ENCODE measurements at regions not wholly inside any gene's neighbourhood (a gene's known extent, or its start where the extent isn't known, plus 50 kb on each side); places are given as distances from the start of the nearest gene placed in this dataset.
"Not testable (repeated sequence)": the region's sequence is repeated elsewhere in the genome, so short reads cannot be mapped to it uniquely, and the experiment has no call there.

- no peaks in the 10 kb centered on the region for H3K27me3 ChIP-seq
- H3K4me3 ChIP-seq = no peak overlapping the region
- H3K4me1 ChIP-seq = no peaks in the 10 kb centered on the region
- DNase-seq = no peak
- H3K36me3 ChIP-seq = no peaks in the 10 kb centered on the region
- H3K9me3 ChIP-seq (replicated peaks) = no peaks in the 10 kb centered on the region
- H3K27ac ChIP-seq = no peak overlapping the region
Measured at GRCh38 chr5:167281925-167282324, 1009.5 kb upstream of the WWC1 start.

DNA sequence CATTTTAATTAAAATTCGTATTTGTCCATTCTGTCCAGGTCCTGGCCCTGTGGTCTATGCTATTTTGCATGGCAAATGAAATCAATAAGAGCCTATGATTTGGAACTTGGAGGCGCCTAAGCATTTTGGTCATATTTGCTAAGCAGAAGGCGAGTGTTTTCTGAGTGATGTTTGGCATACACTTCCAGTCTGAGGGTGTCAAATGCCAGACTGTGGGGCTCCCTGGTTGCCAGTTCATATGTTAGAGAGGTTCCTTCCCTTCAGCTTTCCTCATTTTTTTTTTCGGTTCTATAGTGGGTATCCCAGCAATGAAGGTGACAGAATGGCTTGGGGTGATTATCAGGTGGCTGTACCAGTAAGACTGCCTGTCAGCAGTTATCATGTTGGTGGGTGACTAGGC is 1007.8 kb upstream of the WWC1 start:
- DNase-seq = no peak
- H3K36me3 ChIP-seq = no peaks in the 10 kb centered on the region
- H3K4me3 ChIP-seq = no peak overlapping the region
- H3K4me1 ChIP-seq = no peaks in the 10 kb centered on the region
- H3K27ac ChIP-seq = no peak overlapping the region
- no peaks in the 10 kb centered on the region for H3K27me3 ChIP-seq
- no peaks in the 10 kb centered on the region for H3K9me3 ChIP-seq (replicated peaks)

DNA sequence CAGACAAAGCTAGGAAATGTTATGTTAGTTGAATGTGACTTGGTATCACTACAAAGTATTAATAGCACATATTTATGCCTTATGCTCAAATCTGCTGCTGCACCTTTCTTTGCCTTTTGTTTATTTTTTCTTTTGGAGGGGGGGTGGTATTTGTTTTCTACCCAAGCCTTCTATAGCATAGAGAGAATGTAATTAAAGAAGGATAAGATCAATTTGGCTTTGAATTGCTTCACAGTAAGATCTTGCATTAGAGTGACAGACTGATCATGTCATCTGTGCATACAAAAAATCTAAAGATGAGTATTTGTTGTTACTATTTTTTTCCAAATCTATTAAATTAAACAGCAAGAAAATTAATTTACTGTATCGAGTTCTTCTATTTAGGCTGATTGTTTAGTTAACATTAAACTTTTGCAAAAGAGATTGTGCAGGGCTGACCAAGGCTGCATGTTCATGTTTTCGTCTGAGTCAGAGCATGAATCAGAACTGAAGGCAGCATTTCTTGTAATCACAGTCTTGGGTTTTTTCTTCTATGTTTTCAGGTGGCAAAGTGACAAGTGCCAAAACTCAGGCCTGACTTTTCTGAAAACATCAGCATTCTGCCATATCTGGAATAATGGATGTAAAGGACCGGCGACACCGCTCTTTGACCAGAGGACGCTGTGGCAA is 1007.1 kb upstream of the WWC1 start:
- no peaks in the 10 kb centered on the region for H3K4me1 ChIP-seq
- no peak overlapping the region for H3K4me3 ChIP-seq
- H3K36me3 ChIP-seq = no peaks in the 10 kb centered on the region
- no peak overlapping the region for H3K27ac ChIP-seq
- DNase-seq = no peak
- H3K9me3 ChIP-seq (replicated peaks) = no peaks in the 10 kb centered on the region
- 0 out of 2 replicates have a peak, but pooled peaks cover 2% of the 10 kb centered on the region for H3K27me3 ChIP-seq

DNA sequence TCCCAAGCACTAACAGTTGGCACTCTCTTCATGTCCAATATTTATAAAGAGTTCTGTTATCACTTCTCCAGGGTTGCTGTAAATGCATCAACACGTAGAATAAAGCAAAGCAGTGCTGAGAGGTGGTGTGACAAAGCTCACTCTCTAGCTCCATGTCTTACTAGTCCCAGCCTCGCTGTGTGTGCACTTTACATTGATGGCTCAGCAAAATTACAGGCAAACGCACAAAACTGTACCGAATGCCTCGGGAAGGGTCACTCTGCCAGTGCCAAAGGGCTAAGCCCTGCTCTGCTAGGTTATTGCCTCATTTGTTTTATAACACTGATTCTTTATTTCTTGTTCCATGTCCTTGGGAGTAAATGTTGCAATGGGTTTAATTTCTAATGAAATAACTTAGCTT is 1005.9 kb upstream of the WWC1 start:
- H3K36me3 ChIP-seq = no peaks in the 10 kb centered on the region
- DNase-seq = no peak
- no peak overlapping the region for H3K4me3 ChIP-seq
- H3K27me3 ChIP-seq = 0 out of 2 replicates have a peak, but pooled peaks cover 2% of the 10 kb centered on the region
- H3K4me1 ChIP-seq = no peaks in the 10 kb centered on the region
- no peaks in the 10 kb centered on the region for H3K9me3 ChIP-seq (replicated peaks)
- no peak overlapping the region for H3K27ac ChIP-seq

GRCh38 chr5:167286891-167287290 is 1004.6 kb upstream of the WWC1 start:
- no peaks in the 10 kb centered on the region for H3K36me3 ChIP-seq
- H3K27me3 ChIP-seq = 0 out of 2 replicates have a peak, but pooled peaks cover 2% of the 10 kb centered on the region
- no peaks in the 10 kb centered on the region for H3K4me1 ChIP-seq
- no peak overlapping the region for H3K27ac ChIP-seq
- no peak overlapping the region for H3K4me3 ChIP-seq
- no peak for DNase-seq
- no peaks in the 10 kb centered on the region for H3K9me3 ChIP-seq (replicated peaks)

- no peaks in the 10 kb centered on the region for H3K36me3 ChIP-seq
- no peak overlapping the region for H3K4me3 ChIP-seq
- H3K4me1 ChIP-seq = peaks cover 13% of the 10 kb centered on the region
- H3K9me3 ChIP-seq (replicated peaks) = no peaks in the 10 kb centered on the region
- 0 out of 2 replicates have a peak, but pooled peaks cover 2% of the 10 kb centered on the region for H3K27me3 ChIP-seq
- no peak overlapping the region for H3K27ac ChIP-seq
- no peak for DNase-seq
Measured at GRCh38 chr5:167290478-167290877, 1001.0 kb upstream of the WWC1 start.

DNA sequence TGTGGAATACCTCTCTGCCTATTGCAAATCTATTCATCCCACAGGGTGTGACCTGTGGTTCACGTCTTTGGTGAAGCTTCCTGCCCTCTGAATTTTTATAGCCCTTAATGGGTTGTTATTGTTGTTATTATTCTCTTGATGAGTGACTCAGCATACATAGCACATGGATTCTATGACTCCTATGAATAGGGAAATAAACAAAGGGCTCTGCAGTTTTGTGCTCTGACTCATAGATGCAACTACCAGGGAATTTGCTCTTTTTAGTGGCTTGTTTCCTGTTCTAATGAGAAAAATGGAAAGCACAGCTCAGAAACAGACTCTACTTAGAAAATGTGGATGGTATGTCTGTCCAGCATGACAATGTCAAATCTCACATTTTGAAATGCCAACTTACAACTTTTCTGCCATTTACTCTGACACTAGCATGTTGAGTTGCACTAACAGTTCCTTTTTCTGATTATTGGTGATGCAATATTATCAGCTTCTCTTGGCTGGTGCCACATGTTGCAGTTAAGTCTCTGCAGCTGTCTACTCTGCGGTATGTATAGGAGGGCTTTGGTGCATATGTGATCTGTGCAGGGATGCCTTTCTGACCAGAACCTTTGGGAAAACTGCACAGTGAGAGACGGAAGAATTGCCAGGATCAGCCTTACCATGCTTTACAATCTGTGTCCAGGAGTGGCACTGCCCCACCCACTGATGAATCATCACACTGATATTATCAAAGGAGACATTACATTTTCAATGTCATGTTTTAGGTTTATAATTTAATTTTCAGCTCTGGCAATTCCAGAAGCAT is 996.4 kb upstream of the WWC1 start:
- DNase-seq = peak; percentile 77 to 87
- Histone ChIP-seq H3K4me3 (peak overlapping the region; percentile 17), H3K9me3 (replicated peaks) (no peaks in the 10 kb centered on the region), H3K27ac (peak overlapping the region; percentile 92), H3K4me1 (peaks cover 33% of the 10 kb centered on the region), H3K27me3 (no peaks in the 10 kb centered on the region), H3K36me3 (no peaks in the 10 kb centered on the region)

DNA sequence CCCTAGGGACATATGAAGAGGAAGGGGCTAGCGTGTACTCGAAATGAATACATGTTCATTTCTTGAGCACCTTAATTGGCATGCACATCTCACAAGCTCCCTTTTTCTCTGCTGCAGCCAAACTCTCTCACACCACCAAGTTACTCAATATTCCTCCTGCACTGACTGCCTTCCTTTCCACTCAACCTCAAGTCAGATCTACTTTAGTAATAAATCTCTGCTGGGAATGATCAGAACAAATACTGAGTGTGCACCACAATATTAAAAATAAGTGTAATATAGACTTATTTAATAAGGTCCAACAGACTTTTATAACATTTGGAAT is 995.8 kb upstream of the WWC1 start:
- Histone ChIP-seq H3K36me3 (no peaks in the 10 kb centered on the region), H3K4me3 (peak overlapping the region; percentile 17), H3K27ac (peak overlapping the region; percentile 92), H3K4me1 (peaks cover 33% of the 10 kb centered on the region), H3K27me3 (no peaks in the 10 kb centered on the region), H3K9me3 (replicated peaks) (no peaks in the 10 kb centered on the region)
- DNase-seq = no peak

GRCh38 chr5:167296066-167296465 is 995.4 kb upstream of the WWC1 start:
- Histone ChIP-seq H3K4me1 (peaks cover 33% of the 10 kb centered on the region), H3K9me3 (replicated peaks) (no peaks in the 10 kb centered on the region), H3K4me3 (peak overlapping the region; percentile 17), H3K27ac (peak overlapping the region; percentile 92), H3K27me3 (no peaks in the 10 kb centered on the region), H3K36me3 (no peaks in the 10 kb centered on the region)
- peak; percentile 22 to 58 for DNase-seq

GRCh38 chr5:167296661-167297060 is 994.8 kb upstream of the WWC1 start:
- Histone ChIP-seq H3K27ac (peak overlapping the region; percentile 92), H3K9me3 (replicated peaks) (no peaks in the 10 kb centered on the region), H3K4me3 (no peak overlapping the region; the same call in 1 of the 2 replicates), H3K4me1 (peaks cover 33% of the 10 kb centered on the region), H3K36me3 (no peaks in the 10 kb centered on the region), H3K27me3 (no peaks in the 10 kb centered on the region)
- DNase-seq = peak; percentile 7 to 31

GRCh38 chr5:167299861-167300260 is 991.6 kb upstream of the WWC1 start:
- not testable (repeated sequence) for H3K36me3 ChIP-seq; H3K27ac ChIP-seq; H3K4me3 ChIP-seq; H3K9me3 ChIP-seq (replicated peaks); H3K27me3 ChIP-seq; DNase-seq
- peaks cover 20% of the 10 kb centered on the region for H3K4me1 ChIP-seq

GRCh38 chr5:167303582-167303981 is 987.9 kb upstream of the WWC1 start:
- DNase-seq = no peak
- H3K4me3 ChIP-seq = no peak overlapping the region
- no peak overlapping the region for H3K27ac ChIP-seq
- no peaks in the 10 kb centered on the region for H3K4me1 ChIP-seq
- H3K27me3 ChIP-seq = peaks cover 10% of the 10 kb centered on the region; the same call in 1 of the 2 replicates
- no peaks in the 10 kb centered on the region for H3K36me3 ChIP-seq
- H3K9me3 ChIP-seq (replicated peaks) = no peaks in the 10 kb centered on the region

DNA sequence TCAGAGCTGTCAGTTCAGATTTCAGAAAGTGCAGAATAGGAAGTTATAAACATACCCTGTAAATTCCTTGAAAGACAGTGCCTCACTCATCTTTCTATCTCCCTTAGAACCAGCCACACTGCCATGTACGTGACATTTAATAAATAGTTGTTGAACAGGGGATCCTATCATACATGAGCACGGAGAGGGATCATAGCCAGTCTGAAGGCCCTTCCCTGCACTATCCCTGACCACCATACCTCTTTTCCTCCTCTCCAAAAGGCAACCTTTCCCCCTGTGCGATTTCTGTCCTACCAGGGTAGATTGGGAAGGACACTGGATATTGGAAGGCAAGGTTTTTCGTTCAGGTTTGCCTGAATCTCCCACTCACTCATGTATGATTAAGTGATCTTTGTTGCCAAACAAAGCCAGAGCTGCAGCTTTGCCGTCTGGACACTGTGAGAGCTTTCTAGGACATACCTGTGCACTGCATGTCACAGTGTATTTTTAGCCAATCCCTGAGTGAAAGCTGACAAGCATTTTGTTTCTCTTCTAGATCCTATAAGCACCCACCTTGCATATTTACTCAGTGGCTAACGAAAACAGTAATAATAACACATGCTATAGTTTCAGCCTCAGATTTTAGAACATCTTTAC is 986.5 kb upstream of the WWC1 start:
- Histone ChIP-seq H3K9me3 (replicated peaks) (no peaks in the 10 kb centered on the region), H3K27me3 (peaks cover 10% of the 10 kb centered on the region; the same call in 1 of the 2 replicates), H3K27ac (no peak overlapping the region), H3K4me3 (no peak overlapping the region), H3K4me1 (no peaks in the 10 kb centered on the region), H3K36me3 (no peaks in the 10 kb centered on the region)
- no peak for DNase-seq

DNA sequence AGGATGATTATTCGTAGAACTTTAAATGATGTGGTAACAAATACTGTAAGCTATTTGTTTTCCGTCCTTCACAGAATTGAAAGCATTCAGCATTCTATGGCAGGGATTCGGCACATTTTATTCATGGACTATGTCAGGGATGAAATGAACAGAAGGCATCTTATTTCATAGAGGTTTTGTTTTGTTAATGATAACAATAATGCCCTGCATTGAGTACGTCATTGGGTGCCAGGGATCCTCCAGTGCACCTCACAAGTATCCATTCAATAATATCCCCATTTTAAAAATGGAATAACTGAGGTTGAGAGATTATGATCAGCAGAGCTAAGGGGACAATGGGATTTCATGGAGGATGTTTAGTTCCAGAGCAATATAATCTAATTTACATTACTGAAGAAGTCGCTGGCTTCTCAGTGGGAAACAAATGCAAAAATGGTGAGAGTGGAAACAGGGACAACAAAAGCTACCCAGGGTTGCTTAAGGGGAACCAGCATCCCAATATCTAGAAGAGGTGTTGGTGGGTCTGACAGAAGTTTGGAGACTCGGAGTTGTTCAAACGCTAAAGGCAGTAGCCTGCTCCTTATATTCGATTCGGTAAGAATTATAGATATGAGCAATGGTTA is 985.7 kb upstream of the WWC1 start:
- Histone ChIP-seq H3K27me3 (peaks cover 10% of the 10 kb centered on the region; the same call in 1 of the 2 replicates), H3K9me3 (replicated peaks) (no peaks in the 10 kb centered on the region), H3K36me3 (no peaks in the 10 kb centered on the region), H3K4me1 (no peaks in the 10 kb centered on the region), H3K27ac (no peak overlapping the region), H3K4me3 (no peak overlapping the region)
- no peak for DNase-seq

DNA sequence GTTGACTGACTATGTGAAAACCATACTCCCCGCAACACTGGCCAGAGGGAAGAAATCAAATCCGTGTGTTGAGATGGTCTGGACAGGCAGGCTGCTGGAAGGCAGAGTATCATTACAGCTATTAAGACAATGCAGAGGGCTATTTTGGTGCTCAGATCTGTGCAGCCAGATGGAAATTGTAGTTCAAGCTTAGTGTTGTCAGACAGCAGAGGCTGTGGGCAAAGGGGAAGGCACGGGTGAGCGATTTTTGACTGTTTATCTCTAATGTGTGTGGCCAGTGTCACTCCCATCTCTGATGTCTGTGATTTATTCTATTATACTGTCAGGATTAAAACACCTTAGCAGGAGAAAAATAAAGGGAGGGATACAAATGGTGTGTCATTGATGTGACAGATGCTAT is 984.4 kb upstream of the WWC1 start:
- H3K36me3 ChIP-seq = no peaks in the 10 kb centered on the region
- H3K4me1 ChIP-seq = no peaks in the 10 kb centered on the region
- H3K27ac ChIP-seq = no peak overlapping the region
- DNase-seq = no peak
- H3K27me3 ChIP-seq = peaks cover 10% of the 10 kb centered on the region; the same call in 1 of the 2 replicates
- no peak overlapping the region for H3K4me3 ChIP-seq
- H3K9me3 ChIP-seq (replicated peaks) = no peaks in the 10 kb centered on the region
